GM23338 (cell line): ENCODE measurements at regions not wholly inside any gene's neighbourhood (a gene's known extent, or its start where the extent isn't known, plus 50 kb on each side); places are given as distances from the start of the nearest gene placed in this dataset.

Source experiments
- ATAC-seq: fragments of 200-7000 bp; cut with Tn5 transposase; 3 replicates; pipeline ENCODE4 v1.9.1; 2020
- DNase-seq: peaks from one replicate; pipeline ENCODE4 v3.0.0-alpha.2; 2015; ENCODE audit warnings: low spot score
- H2AFZ ChIP-seq: fragments of 200-600 bp; sonication (generic); 2 replicates; pipeline ENCODE4 v1.8.0; 2016; ENCODE audit warnings: antibody characterized with exemption, mild to moderate bottlenecking, moderate library complexity
- H3F3A ChIP-seq: fragments of 200-600 bp; sonication (generic); replicated peaks from 2 replicates; pipeline ENCODE4 v1.8.0; 2017; ENCODE audit warnings: antibody characterized with exemption, mixed run types, low read depth
- H3K27ac ChIP-seq: fragments of 200-600 bp; sonication (generic); 2 replicates; pipeline ENCODE4 v1.6.1; 2016; ENCODE audit warnings: low read depth
- H3K27me3 ChIP-seq: fragments of 200-600 bp; sonication (generic); 2 replicates; pipeline ENCODE4 v1.8.0; 2016; ENCODE audit warnings: mild to moderate bottlenecking, mixed run types, moderate library complexity; ENCODE audit not compliant: insufficient read depth
- H3K36me3 ChIP-seq: fragments of 200-600 bp; sonication (generic); 2 replicates; pipeline ENCODE4 v1.8.0; 2016; ENCODE audit warnings: mild to moderate bottlenecking; ENCODE audit not compliant: insufficient read depth
- H3K4me1 ChIP-seq: fragments of 200-600 bp; sonication (generic); 2 replicates; pipeline ENCODE4 v1.8.0; 2016; ENCODE audit warnings: mild to moderate bottlenecking, moderate library complexity; ENCODE audit not compliant: insufficient read depth
- H3K4me2 ChIP-seq: fragments of 200-600 bp; sonication (generic); 2 replicates; pipeline ENCODE4 v1.7.1; 2017; ENCODE audit warnings: mixed run types
- H3K4me3 ChIP-seq: fragments of 200-600 bp; sonication (generic); 2 replicates; pipeline ENCODE4 v1.6.1; 2016; ENCODE audit warnings: mixed run types
- H3K79me2 ChIP-seq: fragments of 200-600 bp; sonication (generic); replicated peaks from 2 replicates; pipeline ENCODE4 v1.8.0; 2017; ENCODE audit warnings: mild to moderate bottlenecking; ENCODE audit not compliant: insufficient read depth
- H3K9me2 ChIP-seq: fragments of 200-600 bp; sonication (generic); 2 replicates; pipeline ENCODE4 v1.8.0; 2017; ENCODE audit not compliant: insufficient read depth
- H4K20me1 ChIP-seq: fragments of 200-600 bp; sonication (generic); replicated peaks from 2 replicates; pipeline ENCODE4 v1.8.0; 2017; ENCODE audit warnings: mild to moderate bottlenecking; ENCODE audit not compliant: insufficient read depth
- H3K27ac Mint-ChIP-seq: 2 replicates; pipeline ENCODE4 v1.8.0; 2020; ENCODE audit warnings: inconsistent platforms, mild to moderate bottlenecking, moderate library complexity, mixed read lengths
- H3K27me3 Mint-ChIP-seq: 3 replicates; pipeline ENCODE4 v1.8.0; 2022; ENCODE audit warnings: low read depth, mild to moderate bottlenecking, moderate library complexity, mixed read lengths, inconsistent platforms; ENCODE audit not compliant: insufficient read depth, poor library complexity
- H3K36me3 Mint-ChIP-seq: 3 replicates; pipeline ENCODE4 v1.8.0; 2021; ENCODE audit warnings: low read depth, mild to moderate bottlenecking, inconsistent platforms, moderate library complexity, mixed read lengths
- H3K4me1 Mint-ChIP-seq: 3 replicates; pipeline ENCODE4 v1.8.0; 2020; ENCODE audit warnings: mild to moderate bottlenecking, inconsistent platforms, mixed read lengths
- H3K4me3 Mint-ChIP-seq: 3 replicates; pipeline ENCODE4 v1.8.0; 2021; ENCODE audit warnings: moderate library complexity, mild to moderate bottlenecking, inconsistent platforms, mixed read lengths
- H3K9me3 Mint-ChIP-seq: 3 replicates; pipeline ENCODE4 v1.8.0; 2020; ENCODE audit warnings: moderate library complexity, mild to moderate bottlenecking, inconsistent platforms, mixed read lengths
- CREB1 ChIP-seq: fragments of 250-450 bp; sonication (Bioruptor Pico); IDR thresholded peaks from 2 replicates; pipeline ENCODE4 v1.5.0; 2020; ENCODE audit warnings: low read depth, mild to moderate bottlenecking, moderate library complexity
- ETS1 ChIP-seq: IDR thresholded peaks from 2 replicates; pipeline ENCODE4 v1.6.1; 2016; ENCODE audit warnings: antibody characterized with exemption
- EZH2 ChIP-seq: fragments of 200-600 bp; sonication (generic); IDR thresholded peaks from one replicate; pipeline ENCODE4 v1.8.0; 2017; ENCODE audit warnings: antibody characterized with exemption, mild to moderate bottlenecking, low read depth; ENCODE audit not compliant: unreplicated experiment
- EZH2phosphoT487 ChIP-seq: fragments of 200-600 bp; sonication (generic); IDR thresholded peaks from one replicate; pipeline ENCODE4 v1.8.1; 2018; ENCODE audit warnings: antibody characterized with exemption; ENCODE audit not compliant: unreplicated experiment
- JUNB ChIP-seq: IDR thresholded peaks from one replicate; pipeline ENCODE4 v1.6.1; 2016; ENCODE audit warnings: antibody characterized with exemption; ENCODE audit not compliant: unreplicated experiment
- NANOG ChIP-seq: IDR thresholded peaks from 2 replicates; pipeline ENCODE4 v1.6.1; 2016; ENCODE audit warnings: antibody characterized with exemption, borderline replicate concordance
- POLR2AphosphoS5 ChIP-seq: IDR thresholded peaks from 2 replicates; pipeline ENCODE4 v1.6.1; 2016; ENCODE audit warnings: antibody characterized with exemption, low read depth
- STAT1 ChIP-seq: IDR thresholded peaks from one replicate; pipeline ENCODE4 v1.6.1; 2016; ENCODE audit warnings: antibody characterized with exemption; ENCODE audit not compliant: unreplicated experiment
- ZNF114 ChIP-seq: fragments of 250-450 bp; sonication (Bioruptor Pico); IDR thresholded peaks from 2 replicates; pipeline ENCODE4 v1.5.0; 2020; ENCODE audit warnings: mild to moderate bottlenecking, moderate library complexity
- ZNF331 ChIP-seq: fragments of 250-450 bp; sonication (Bioruptor Pico); IDR thresholded peaks from 2 replicates; pipeline ENCODE4 v1.5.0; 2020; ENCODE audit warnings: low read depth, mild to moderate bottlenecking, moderate library complexity
- ZNF462 ChIP-seq: fragments of 250-450 bp; sonication (Bioruptor Pico); IDR thresholded peaks from 2 replicates; pipeline ENCODE4 v1.5.0; 2020; ENCODE audit warnings: mild to moderate bottlenecking, moderate library complexity
- TF ChIP-seq, protein P1 (sequence below), 2 experiments: fragments of 200-600 bp in 1 of 2; sonication (generic) in 1 of 2; conservative IDR thresholded peaks; 2 replicates each; pipeline versions ENCODE4 v1.5.1 to v1.6.1; 2016 to 2017; ENCODE audit warnings: antibody characterized with exemption in 2 of 2, low read depth in 2 of 2, mild to moderate bottlenecking in 2 of 2, moderate library complexity in 1 of 2
- TF ChIP-seq, protein P2 (sequence below): IDR thresholded peaks from one replicate; pipeline ENCODE4 v1.6.1; 2018; ENCODE audit warnings: antibody characterized with exemption; ENCODE audit not compliant: unreplicated experiment

DNA sequence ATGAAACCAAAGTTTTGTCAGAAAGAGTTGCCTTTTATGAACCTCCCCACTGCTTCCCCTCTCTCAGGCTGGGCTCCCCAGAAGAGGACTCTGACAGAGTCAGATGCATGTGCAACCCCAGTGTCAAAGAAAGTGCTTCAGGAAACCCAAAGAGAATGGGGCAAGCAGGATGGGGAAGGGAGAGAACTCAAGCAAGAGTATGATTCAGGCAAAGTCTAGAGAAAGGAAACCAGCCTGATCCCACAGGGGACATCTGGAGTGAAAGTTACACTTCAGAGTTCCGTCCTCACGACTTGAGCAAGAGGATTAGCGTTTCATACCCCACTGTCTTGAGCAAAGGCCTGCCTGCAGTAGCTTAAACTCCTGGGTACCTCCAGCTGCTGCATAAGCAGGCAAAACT lies 51.8 kb upstream of the EPC2 start:
- Histone ChIP-seq H3K79me2 (no peaks in the 10 kb centered on the region), H3K27me3 (no peaks in the 10 kb centered on the region), H3K36me3 (no peaks in the 10 kb centered on the region), H3K27ac (no peak overlapping the region), H4K20me1 (no peaks in the 10 kb centered on the region), H3K9me2 (no peaks in the 10 kb centered on the region), H3K4me3 (no peak overlapping the region), H3K4me1 (peaks cover 10% of the 10 kb centered on the region; the same call in 1 of the 2 replicates), H3K4me2 (no peak overlapping the region), H3F3A (no peaks in the 10 kb centered on the region), H2AFZ (peak overlapping the region; percentile 80)
- no peaks in the 10 kb centered on the region for H3K36me3 Mint-ChIP-seq
- H3K4me1 Mint-ChIP-seq, result peaks cover 4% of the 10 kb centered on the region; the same call in 2 of the 3 replicates
- DNase-seq (no peak), ATAC-seq (no peak)
- no peaks in the 10 kb centered on the region for H3K9me3 Mint-ChIP-seq
- no peak overlapping the region for H3K4me3 Mint-ChIP-seq
- peaks cover 9% of the 10 kb centered on the region for H3K27me3 Mint-ChIP-seq
- TF ChIP-seq POLR2AphosphoS5, result no peak
- no peak for TF ChIP-seq ZNF331 (CRISPR knock-in tag)
- TF ChIP-seq, protein P1, sequence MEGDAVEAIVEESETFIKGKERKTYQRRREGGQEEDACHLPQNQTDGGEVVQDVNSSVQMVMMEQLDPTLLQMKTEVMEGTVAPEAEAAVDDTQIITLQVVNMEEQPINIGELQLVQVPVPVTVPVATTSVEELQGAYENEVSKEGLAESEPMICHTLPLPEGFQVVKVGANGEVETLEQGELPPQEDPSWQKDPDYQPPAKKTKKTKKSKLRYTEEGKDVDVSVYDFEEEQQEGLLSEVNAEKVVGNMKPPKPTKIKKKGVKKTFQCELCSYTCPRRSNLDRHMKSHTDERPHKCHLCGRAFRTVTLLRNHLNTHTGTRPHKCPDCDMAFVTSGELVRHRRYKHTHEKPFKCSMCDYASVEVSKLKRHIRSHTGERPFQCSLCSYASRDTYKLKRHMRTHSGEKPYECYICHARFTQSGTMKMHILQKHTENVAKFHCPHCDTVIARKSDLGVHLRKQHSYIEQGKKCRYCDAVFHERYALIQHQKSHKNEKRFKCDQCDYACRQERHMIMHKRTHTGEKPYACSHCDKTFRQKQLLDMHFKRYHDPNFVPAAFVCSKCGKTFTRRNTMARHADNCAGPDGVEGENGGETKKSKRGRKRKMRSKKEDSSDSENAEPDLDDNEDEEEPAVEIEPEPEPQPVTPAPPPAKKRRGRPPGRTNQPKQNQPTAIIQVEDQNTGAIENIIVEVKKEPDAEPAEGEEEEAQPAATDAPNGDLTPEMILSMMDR (conservative IDR thresholded peaks at IDR 0.05; ENCODE audit: low read depth in 2 of 2), result no peak
- no peak for TF ChIP-seq STAT1
- TF ChIP-seq JUNB, result no peak
- no peak for TF ChIP-seq ZNF114
- TF ChIP-seq EZH2phosphoT487, result no peak
- no peak for TF ChIP-seq NANOG
- TF ChIP-seq CREB1 (CRISPR knock-in tag), result no peak
- TF ChIP-seq ZNF462, result no peak
- TF ChIP-seq, protein P2, sequence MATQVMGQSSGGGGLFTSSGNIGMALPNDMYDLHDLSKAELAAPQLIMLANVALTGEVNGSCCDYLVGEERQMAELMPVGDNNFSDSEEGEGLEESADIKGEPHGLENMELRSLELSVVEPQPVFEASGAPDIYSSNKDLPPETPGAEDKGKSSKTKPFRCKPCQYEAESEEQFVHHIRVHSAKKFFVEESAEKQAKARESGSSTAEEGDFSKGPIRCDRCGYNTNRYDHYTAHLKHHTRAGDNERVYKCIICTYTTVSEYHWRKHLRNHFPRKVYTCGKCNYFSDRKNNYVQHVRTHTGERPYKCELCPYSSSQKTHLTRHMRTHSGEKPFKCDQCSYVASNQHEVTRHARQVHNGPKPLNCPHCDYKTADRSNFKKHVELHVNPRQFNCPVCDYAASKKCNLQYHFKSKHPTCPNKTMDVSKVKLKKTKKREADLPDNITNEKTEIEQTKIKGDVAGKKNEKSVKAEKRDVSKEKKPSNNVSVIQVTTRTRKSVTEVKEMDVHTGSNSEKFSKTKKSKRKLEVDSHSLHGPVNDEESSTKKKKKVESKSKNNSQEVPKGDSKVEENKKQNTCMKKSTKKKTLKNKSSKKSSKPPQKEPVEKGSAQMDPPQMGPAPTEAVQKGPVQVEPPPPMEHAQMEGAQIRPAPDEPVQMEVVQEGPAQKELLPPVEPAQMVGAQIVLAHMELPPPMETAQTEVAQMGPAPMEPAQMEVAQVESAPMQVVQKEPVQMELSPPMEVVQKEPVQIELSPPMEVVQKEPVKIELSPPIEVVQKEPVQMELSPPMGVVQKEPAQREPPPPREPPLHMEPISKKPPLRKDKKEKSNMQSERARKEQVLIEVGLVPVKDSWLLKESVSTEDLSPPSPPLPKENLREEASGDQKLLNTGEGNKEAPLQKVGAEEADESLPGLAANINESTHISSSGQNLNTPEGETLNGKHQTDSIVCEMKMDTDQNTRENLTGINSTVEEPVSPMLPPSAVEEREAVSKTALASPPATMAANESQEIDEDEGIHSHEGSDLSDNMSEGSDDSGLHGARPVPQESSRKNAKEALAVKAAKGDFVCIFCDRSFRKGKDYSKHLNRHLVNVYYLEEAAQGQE, result no peak
- TF ChIP-seq EZH2, result no peak
- TF ChIP-seq ETS1, result no peak
- H3K27ac Mint-ChIP-seq, result no peak overlapping the region
